WI38 (cell line): ENCODE measurements at regions not wholly inside any gene's neighbourhood (a gene's known extent, or its start where the extent isn't known, plus 50 kb on each side); places are given as distances from the start of the nearest gene placed in this dataset.

ENCODE experiments used
- H3K4me3 ChIP-seq: 2 replicates; pipeline ENCODE4 v1.5.1; 2011; ENCODE audit warnings: low read depth, mild to moderate bottlenecking, control low read depth, low read length
- TF ChIP-seq, protein P1 (sequence below): IDR thresholded peaks from 2 replicates; pipeline ENCODE4 v1.5.1; 2012; ENCODE audit warnings: low read depth, mild to moderate bottlenecking, control low read depth, low read length

- H3K4me3 ChIP-seq = no peak overlapping the region
- TF ChIP-seq, protein P1, sequence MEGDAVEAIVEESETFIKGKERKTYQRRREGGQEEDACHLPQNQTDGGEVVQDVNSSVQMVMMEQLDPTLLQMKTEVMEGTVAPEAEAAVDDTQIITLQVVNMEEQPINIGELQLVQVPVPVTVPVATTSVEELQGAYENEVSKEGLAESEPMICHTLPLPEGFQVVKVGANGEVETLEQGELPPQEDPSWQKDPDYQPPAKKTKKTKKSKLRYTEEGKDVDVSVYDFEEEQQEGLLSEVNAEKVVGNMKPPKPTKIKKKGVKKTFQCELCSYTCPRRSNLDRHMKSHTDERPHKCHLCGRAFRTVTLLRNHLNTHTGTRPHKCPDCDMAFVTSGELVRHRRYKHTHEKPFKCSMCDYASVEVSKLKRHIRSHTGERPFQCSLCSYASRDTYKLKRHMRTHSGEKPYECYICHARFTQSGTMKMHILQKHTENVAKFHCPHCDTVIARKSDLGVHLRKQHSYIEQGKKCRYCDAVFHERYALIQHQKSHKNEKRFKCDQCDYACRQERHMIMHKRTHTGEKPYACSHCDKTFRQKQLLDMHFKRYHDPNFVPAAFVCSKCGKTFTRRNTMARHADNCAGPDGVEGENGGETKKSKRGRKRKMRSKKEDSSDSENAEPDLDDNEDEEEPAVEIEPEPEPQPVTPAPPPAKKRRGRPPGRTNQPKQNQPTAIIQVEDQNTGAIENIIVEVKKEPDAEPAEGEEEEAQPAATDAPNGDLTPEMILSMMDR = no peak
Observed at GRCh38 chr20:7029019-7029418, 261.5 kb downstream of the BMP2 start.

DNA sequence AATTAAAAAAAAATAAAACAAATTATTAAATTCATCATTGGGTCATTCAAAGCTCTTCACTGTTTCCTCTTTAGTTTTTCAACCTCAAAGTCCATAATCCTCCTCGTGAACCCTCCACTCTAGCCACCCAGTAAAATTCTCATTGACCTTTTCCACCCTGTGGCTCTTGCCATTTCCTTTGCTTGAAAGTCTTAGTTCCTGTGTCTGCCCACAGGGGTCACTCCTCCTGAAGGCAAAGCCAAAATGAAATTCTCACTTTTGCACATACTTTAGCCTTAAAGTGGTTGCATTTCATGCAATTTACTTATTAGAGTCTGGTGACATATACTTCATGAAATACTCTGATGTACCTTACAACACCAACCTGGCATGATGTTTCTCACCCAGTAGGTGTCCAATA, 263.7 kb downstream of the BMP2 start:
- TF ChIP-seq, protein P1 = 0 out of 2 replicates have a peak, but pooled peaks have one; percentile 11
- H3K4me3 ChIP-seq = no peak overlapping the region

DNA sequence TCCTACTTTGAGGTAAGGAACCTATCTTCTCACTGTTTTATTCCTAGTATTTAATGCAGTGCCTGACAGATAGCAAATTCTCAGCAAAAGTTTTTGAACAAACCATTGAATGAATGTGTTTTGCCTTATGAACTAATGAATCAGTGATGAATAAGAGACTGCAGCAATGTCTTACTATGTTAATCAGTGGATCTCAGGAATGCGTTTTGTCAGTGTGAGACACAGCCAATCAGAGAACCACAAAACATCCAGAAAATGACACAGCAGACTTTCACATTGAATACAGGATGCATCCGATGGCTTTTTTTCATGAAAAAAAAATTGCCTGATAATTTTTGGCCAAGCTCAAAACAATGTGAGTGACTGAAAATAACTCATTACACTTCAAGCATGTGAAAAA, 270.5 kb downstream of the BMP2 start:
- TF ChIP-seq, protein P1 = no peak
- H3K4me3 ChIP-seq = no peak overlapping the region

DNA sequence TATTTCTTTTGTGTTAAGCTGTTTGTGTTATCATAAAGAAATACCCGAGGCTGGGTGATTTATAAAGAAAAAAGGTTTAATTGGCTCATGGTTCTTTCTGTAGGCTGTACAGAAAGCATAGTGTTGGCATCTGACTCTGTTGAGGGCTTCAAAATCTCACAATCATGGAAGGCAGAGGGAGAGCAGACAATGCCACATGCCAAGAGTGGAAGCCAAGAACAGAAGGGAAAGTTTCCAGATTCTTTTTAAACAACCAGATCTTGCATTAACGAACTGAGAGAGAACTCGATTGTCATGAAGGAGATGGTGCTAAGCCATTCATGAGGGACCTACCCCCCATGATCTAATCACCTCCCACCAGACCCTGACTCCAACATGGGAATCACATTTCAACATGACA, 290.1 kb downstream of the BMP2 start:
- no peak overlapping the region for H3K4me3 ChIP-seq
- TF ChIP-seq, protein P1 = no peak

- TF ChIP-seq, protein P1 = no peak
- H3K4me3 ChIP-seq = no peak overlapping the region
Observed at GRCh38 chr20:7078804-7079203, 311.3 kb downstream of the BMP2 start.

DNA sequence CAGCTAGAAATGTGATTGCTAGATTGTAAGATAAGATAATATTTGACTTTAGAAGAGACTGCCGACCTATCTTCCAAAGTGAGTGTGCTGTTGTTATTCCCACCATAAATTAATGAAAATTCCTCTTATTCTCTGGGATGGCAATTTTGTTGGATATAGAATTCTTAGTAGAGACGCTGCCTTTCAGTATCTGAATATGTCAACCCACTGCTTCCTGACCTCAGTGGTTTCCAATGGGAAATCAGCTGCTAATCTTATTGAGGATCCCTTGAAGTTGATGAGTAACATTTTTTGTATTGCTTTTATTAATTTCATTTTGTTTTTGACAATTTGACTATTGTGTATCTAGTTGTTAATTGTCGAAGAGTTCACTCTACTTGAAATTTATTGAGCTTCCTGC, 313.0 kb downstream of the BMP2 start:
- TF ChIP-seq, protein P1 = no peak
- H3K4me3 ChIP-seq = no peak overlapping the region

DNA sequence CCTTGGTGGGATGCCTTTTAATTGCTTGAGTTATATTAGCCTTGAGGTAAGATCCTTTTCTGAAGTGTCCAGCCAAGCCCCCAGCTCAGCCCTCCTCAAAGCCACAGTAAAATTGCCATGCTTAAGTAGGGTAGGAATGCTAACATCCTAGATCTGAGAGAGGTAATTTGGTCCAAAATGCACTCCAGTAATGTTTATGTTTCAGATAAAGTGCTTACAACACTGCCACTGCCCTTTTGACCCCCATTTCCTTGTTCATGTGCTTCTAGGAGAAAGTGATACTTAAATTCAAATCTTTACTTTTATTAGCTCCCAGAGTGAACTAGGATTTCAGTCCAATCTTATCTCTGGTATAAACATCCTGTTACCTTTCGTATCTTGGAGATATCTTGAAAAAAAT, 318.0 kb downstream of the BMP2 start:
- no peak overlapping the region for H3K4me3 ChIP-seq
- TF ChIP-seq, protein P1 = no peak
